Right lung (tissue), 2 donors: ENCODE measurements at regions not wholly inside any gene's neighbourhood (a gene's known extent, or its start where the extent isn't known, plus 50 kb on each side); places are given as distances from the start of the nearest gene placed in this dataset.
"Not testable (repeated sequence)": the region's sequence is repeated elsewhere in the genome, so short reads cannot be mapped to it uniquely, and the experiment has no call there.

Experiments used
- DNase-seq, 2 donors: peaks; one replicate each; pipeline ENCODE4 v3.0.0-alpha.2; 2013

- no peak for DNase-seq
Observed at GRCh38 chr4:7141151-7141834, 51.0 kb upstream of the SORCS2 start.

- no peak for DNase-seq
Observed at GRCh38 chr4:7140692-7141069, 51.7 kb upstream of the SORCS2 start.

GRCh38 chr4:7140062-7140691 is 52.2 kb upstream of the SORCS2 start:
- no peak for DNase-seq

GRCh38 chr4:7139167-7139982 is 53.0 kb upstream of the SORCS2 start:
- DNase-seq = no peak

- DNase-seq = no peak
Observed at GRCh38 chr4:7138223-7139166, 53.8 kb upstream of the SORCS2 start.

- DNase-seq = no peak
Observed at GRCh38 chr4:7137326-7138200, 54.8 kb upstream of the SORCS2 start.

GRCh38 chr4:7136351-7136750 is 56.0 kb upstream of the SORCS2 start:
- DNase-seq = no peak

GRCh38 chr4:7135389-7135746 is 57.0 kb upstream of the SORCS2 start:
- no peak for DNase-seq

GRCh38 chr4:7134737-7135388 is 57.5 kb upstream of the SORCS2 start:
- DNase-seq = no peak

GRCh38 chr4:7133818-7134650 is 58.3 kb upstream of the SORCS2 start:
- DNase-seq = not testable (repeated sequence)

GRCh38 chr4:7132730-7133582 is 59.4 kb upstream of the SORCS2 start:
- no peak for DNase-seq

- DNase-seq = no peak
Observed at GRCh38 chr4:7132249-7132648, 60.1 kb upstream of the SORCS2 start.

GRCh38 chr4:7131498-7132031 is 60.8 kb upstream of the SORCS2 start:
- DNase-seq = no peak

GRCh38 chr4:7130621-7131211 is 61.6 kb upstream of the SORCS2 start:
- no peak for DNase-seq

GRCh38 chr4:7129871-7130620 is 62.2 kb upstream of the GRPEL1 start:
- no peak for DNase-seq

GRCh38 chr4:7128644-7129043 is 60.8 kb upstream of the GRPEL1 start:
- no peak for DNase-seq

- no peak for DNase-seq
Observed at GRCh38 chr4:7128234-7128633, 60.4 kb upstream of the GRPEL1 start.
